H9 (cell line): ENCODE measurements at regions not wholly inside any gene's neighbourhood (a gene's known extent, or its start where the extent isn't known, plus 50 kb on each side); places are given as distances from the start of the nearest gene placed in this dataset.
"Not testable (repeated sequence)": the region's sequence is repeated elsewhere in the genome, so short reads cannot be mapped to it uniquely, and the experiment has no call there.

Experiments used
- DNase-seq: peaks from one replicate; pipeline ENCODE4 v3.0.0-alpha.2; 2017
- H2AFZ ChIP-seq: one replicate; pipeline ENCODE4 v1.6.1; 2013; ENCODE audit warnings: mild to moderate bottlenecking, low read length, control low read depth, moderate library complexity
- H2AK5ac ChIP-seq: 2 replicates; pipeline ENCODE4 v1.6.1; 2013; ENCODE audit warnings: low read length, control low read depth, mixed read lengths; ENCODE audit not compliant: insufficient read length
- H2BK120ac ChIP-seq: one replicate; pipeline ENCODE4 v1.6.1; 2013; ENCODE audit warnings: low read depth, mild to moderate bottlenecking, low read length, control low read depth, inconsistent platforms; ENCODE audit not compliant: poor library complexity, severe bottlenecking
- H2BK12ac ChIP-seq: 2 replicates; pipeline ENCODE4 v1.6.1; 2013; ENCODE audit warnings: low read length, control low read depth, mixed read lengths, low read depth; ENCODE audit not compliant: insufficient read length
- H2BK15ac ChIP-seq: 2 replicates; pipeline ENCODE4 v1.6.1; 2013; ENCODE audit warnings: low read depth, low read length, control low read depth
- H2BK20ac ChIP-seq: one replicate; pipeline ENCODE4 v1.6.1; 2013; ENCODE audit warnings: low read depth, mild to moderate bottlenecking, low read length, control low read depth, inconsistent platforms; ENCODE audit not compliant: poor library complexity, severe bottlenecking
- H2BK5ac ChIP-seq: 2 replicates; pipeline ENCODE4 v1.6.1; 2013; ENCODE audit warnings: low read length, control low read depth, mixed read lengths; ENCODE audit not compliant: insufficient read length
- H3K14ac ChIP-seq: 2 replicates; pipeline ENCODE4 v1.6.1; 2013; ENCODE audit warnings: low read length, control low read depth; ENCODE audit not compliant: insufficient read depth
- H3K18ac ChIP-seq: 2 replicates; pipeline ENCODE4 v1.6.1; 2013; ENCODE audit warnings: low read depth, mild to moderate bottlenecking, mixed read lengths, low read length, control low read depth; ENCODE audit not compliant: insufficient read length
- H3K23ac ChIP-seq: 2 replicates; pipeline ENCODE4 v1.6.1; 2013; ENCODE audit warnings: low read length, control low read depth, mixed read lengths, low read depth; ENCODE audit not compliant: insufficient read length
- H3K23me2 ChIP-seq: 2 replicates; pipeline ENCODE4 v1.6.1; 2013; ENCODE audit warnings: low read depth, mild to moderate bottlenecking, mixed read lengths, low read length, control low read depth; ENCODE audit not compliant: insufficient read length, poor library complexity, severe bottlenecking
- H3K27ac ChIP-seq: 2 replicates; pipeline ENCODE4 v1.5.1; 2013; ENCODE audit warnings: low read length, control low read depth, mixed read lengths, low read depth; ENCODE audit not compliant: insufficient read length
- H3K27me3 ChIP-seq: 2 replicates; pipeline ENCODE4 v1.6.1; 2013; ENCODE audit warnings: low read length, control low read depth, inconsistent platforms; ENCODE audit not compliant: insufficient read depth
- H3K4ac ChIP-seq: 2 replicates; pipeline ENCODE4 v1.6.1; 2013; ENCODE audit warnings: low read depth, mild to moderate bottlenecking, control low read depth, inconsistent platforms, low read length, moderate library complexity
- H3K4me1 ChIP-seq: 2 replicates; pipeline ENCODE4 v1.6.1; 2013; ENCODE audit warnings: low read length, control low read depth, inconsistent platforms; ENCODE audit not compliant: insufficient read depth
- H3K4me2 ChIP-seq: 2 replicates; pipeline ENCODE4 v1.6.1; 2013; ENCODE audit warnings: low read length, control low read depth, mixed read lengths; ENCODE audit not compliant: insufficient read length, insufficient read depth
- H3K56ac ChIP-seq: 2 replicates; pipeline ENCODE4 v1.6.1; 2013; ENCODE audit warnings: low read depth, mild to moderate bottlenecking, mixed read lengths, low read length, control low read depth; ENCODE audit not compliant: insufficient read length
- H3K79me1 ChIP-seq: 2 replicates; pipeline ENCODE4 v1.6.1; 2013; ENCODE audit warnings: low read depth, mild to moderate bottlenecking, moderate library complexity, low read length, control low read depth, inconsistent platforms; ENCODE audit not compliant: insufficient read depth, poor library complexity, severe bottlenecking
- H3K79me2 ChIP-seq: 2 replicates; pipeline ENCODE4 v1.6.1; 2013; ENCODE audit warnings: low read length, control low read depth, inconsistent platforms; ENCODE audit not compliant: insufficient read depth
- H3K9ac ChIP-seq: 2 replicates; pipeline ENCODE4 v1.6.1; 2013; ENCODE audit warnings: low read length, control low read depth, mixed read lengths; ENCODE audit not compliant: insufficient read length; ENCODE audit errors: extremely low read depth
- H3K9me3 ChIP-seq: one replicate; pipeline ENCODE4 v1.6.1; 2013; ENCODE audit warnings: low read depth, low read length, inconsistent platforms; ENCODE audit not compliant: control insufficient read depth
- H3T11ph ChIP-seq: one replicate; pipeline ENCODE4 v1.6.1; 2013; ENCODE audit warnings: mild to moderate bottlenecking, low read length, control low read depth, inconsistent platforms
- H4K20me1 ChIP-seq: one replicate; pipeline ENCODE4 v1.6.1; 2013; ENCODE audit not compliant: control insufficient read depth, insufficient read length, insufficient read depth
- H4K5ac ChIP-seq: 2 replicates; pipeline ENCODE4 v1.6.1; 2013; ENCODE audit warnings: low read depth, mild to moderate bottlenecking, mixed read lengths, low read length, control low read depth; ENCODE audit not compliant: insufficient read length
- H4K8ac ChIP-seq: replicated peaks from 2 replicates; pipeline ENCODE4 v1.6.1; 2013; ENCODE audit warnings: low read length, control low read depth, mixed read lengths, low read depth; ENCODE audit not compliant: insufficient read length
- H4K91ac ChIP-seq: 2 replicates; pipeline ENCODE4 v1.6.1; 2013; ENCODE audit warnings: low read depth, mild to moderate bottlenecking, moderate library complexity, mixed read lengths, low read length, control low read depth; ENCODE audit not compliant: insufficient read length
- H3K27ac Mint-ChIP-seq, 3 experiments: 2 replicates in 2 of 3; 3 replicates in 1 of 3; pipeline ENCODE4 v1.8.0; 2020 to 2021; ENCODE audit warnings: mixed read lengths in 3 of 3, mild to moderate bottlenecking in 1 of 3, moderate library complexity in 1 of 3
- H3K27me3 Mint-ChIP-seq: 2 replicates; pipeline ENCODE4 v1.8.0; 2021; ENCODE audit warnings: low read depth, mild to moderate bottlenecking, moderate library complexity, mixed read lengths
- H3K36me3 Mint-ChIP-seq, 3 experiments: 2 replicates in 2 of 3; 3 replicates in 1 of 3; pipeline ENCODE4 v1.8.0; 2020 to 2021; ENCODE audit warnings: low read depth in 3 of 3, mixed read lengths in 3 of 3; ENCODE audit not compliant: insufficient read depth in 1 of 3
- H3K4me1 Mint-ChIP-seq, 2 experiments: 2 replicates each; pipeline ENCODE4 v1.8.0; 2020; ENCODE audit warnings: mixed read lengths in 2 of 2
- H3K4me3 Mint-ChIP-seq, 2 experiments: 2 replicates in 1 of 2; 3 replicates in 1 of 2; pipeline ENCODE4 v1.8.0; 2020 to 2021; ENCODE audit warnings: mild to moderate bottlenecking in 2 of 2, mixed read lengths in 2 of 2, moderate library complexity in 1 of 2
- H3K9me3 Mint-ChIP-seq, 2 experiments: 2 replicates in 1 of 2; 3 replicates in 1 of 2; pipeline ENCODE4 v1.8.0; 2020; ENCODE audit warnings: mild to moderate bottlenecking in 2 of 2, mixed read lengths in 2 of 2, moderate library complexity in 1 of 2
- WGBS: extraction: QIAGEN DNeasy Blood & Tissue Kit; methylation state at CpG from one replicate; pipeline ENCODE4 v1.1.7; 2013; ENCODE audit warnings: missing lambda C conversion rate, low lambda C conversion rate, mixed read lengths; ENCODE audit not compliant: insufficient read length; ENCODE audit errors: extremely low coverage; 5-methylcytosine and 5-hydroxymethylcytosine counted together

DNA sequence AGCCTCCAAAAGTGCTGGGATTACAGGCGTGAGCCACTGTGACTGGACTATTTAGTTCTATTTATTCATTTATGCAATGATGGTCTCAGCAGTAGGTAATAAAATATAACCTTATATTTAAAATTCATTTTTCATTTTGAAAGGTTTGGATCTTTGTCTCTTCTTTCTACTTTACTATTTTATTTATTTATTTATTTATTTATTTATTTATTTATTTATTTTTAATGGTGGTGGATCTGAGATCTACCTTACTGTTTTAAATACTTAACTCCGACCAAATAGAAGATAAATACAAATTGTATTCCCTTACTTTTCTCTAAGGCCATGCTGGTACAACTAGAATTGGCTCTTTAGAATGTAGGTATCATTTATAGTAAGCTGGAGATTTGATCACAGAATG, 159.9 kb upstream of the NBPF19 start:
- not testable (repeated sequence) for H3K4ac ChIP-seq, H2BK12ac ChIP-seq, H2BK20ac ChIP-seq, H3K4me3 Mint-ChIP-seq, H2BK120ac ChIP-seq, H3K27me3 Mint-ChIP-seq, H3K14ac ChIP-seq, H3K36me3 Mint-ChIP-seq, H4K8ac ChIP-seq, H2BK5ac ChIP-seq, H4K20me1 ChIP-seq, H3K27ac Mint-ChIP-seq, H2AK5ac ChIP-seq, H3K27me3 ChIP-seq, H3K9me3 ChIP-seq, H3T11ph ChIP-seq, H3K23me2 ChIP-seq, H3K9ac ChIP-seq, DNase-seq, H2AFZ ChIP-seq, H3K4me1 ChIP-seq, H3K27ac ChIP-seq, H3K79me2 ChIP-seq, H4K5ac ChIP-seq, H3K79me1 ChIP-seq, H4K91ac ChIP-seq, H3K9me3 Mint-ChIP-seq, H3K18ac ChIP-seq, H3K4me2 ChIP-seq, H2BK15ac ChIP-seq, H3K56ac ChIP-seq, H3K4me1 Mint-ChIP-seq, H3K23ac ChIP-seq
- WGBS = no CpG with 5 or more reads among the region's 2 CpGs

DNA sequence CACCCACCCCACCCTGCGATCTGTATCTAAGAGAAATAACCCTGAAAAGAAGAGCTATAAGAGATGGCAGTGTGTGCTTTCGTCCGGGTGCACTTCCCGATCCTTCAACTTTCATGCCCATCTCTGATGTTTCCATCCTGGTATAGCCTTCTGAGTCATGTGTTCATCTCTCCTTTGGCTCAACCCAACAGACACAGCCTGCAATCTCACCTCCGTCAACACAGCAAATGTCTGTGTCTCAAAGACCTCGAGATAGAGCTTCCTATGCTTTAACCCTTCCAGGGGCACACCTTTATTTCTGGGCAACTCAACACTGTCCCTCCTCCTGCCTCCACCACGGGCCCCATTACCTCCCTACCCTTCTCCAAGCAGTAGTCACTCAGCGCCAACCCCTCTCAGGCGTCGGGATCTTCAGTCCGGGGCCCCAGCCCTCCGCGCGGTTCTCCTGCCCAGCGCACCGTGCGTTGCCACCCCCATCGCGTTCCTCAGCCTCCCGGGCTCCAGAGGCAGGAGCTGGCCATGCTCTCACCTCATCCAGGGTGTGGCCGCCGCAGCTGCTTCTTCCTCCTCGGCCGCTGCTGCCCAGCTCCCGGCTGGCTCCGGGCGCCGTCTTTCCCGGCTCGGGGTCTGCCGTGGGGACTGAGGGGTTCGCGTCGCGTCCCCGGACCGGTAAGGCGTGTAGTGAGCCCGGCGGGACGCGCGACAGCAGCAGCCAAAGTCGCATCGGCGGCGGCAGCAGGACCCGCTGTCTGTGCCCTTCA, 153.7 kb upstream of the NBPF19 start:
- H3K4ac ChIP-seq, H3K4me1 ChIP-seq, H3K9me3 ChIP-seq, H3K27me3 Mint-ChIP-seq, H3K9ac ChIP-seq, H4K5ac ChIP-seq, DNase-seq, H4K8ac ChIP-seq, H4K91ac ChIP-seq, H2AK5ac ChIP-seq, H3K27ac Mint-ChIP-seq, H3K4me2 ChIP-seq, H3K14ac ChIP-seq, H3K27ac ChIP-seq, H2BK20ac ChIP-seq, H4K20me1 ChIP-seq, H3K18ac ChIP-seq, H3K56ac ChIP-seq, H3K4me3 Mint-ChIP-seq, H3K23ac ChIP-seq, H2BK15ac ChIP-seq, H3T11ph ChIP-seq, H3K9me3 Mint-ChIP-seq, H3K79me1 ChIP-seq, H3K23me2 ChIP-seq, H3K36me3 Mint-ChIP-seq, H3K4me1 Mint-ChIP-seq, H2BK12ac ChIP-seq, H3K27me3 ChIP-seq, H2AFZ ChIP-seq, H2BK120ac ChIP-seq, H2BK5ac ChIP-seq, H3K79me2 ChIP-seq: not testable (repeated sequence)
- no CpG with 5 or more reads among the region's 48 CpGs for WGBS
